Neutrophil (primary cell): ENCODE measurements at regions not wholly inside any gene's neighbourhood (a gene's known extent, or its start where the extent isn't known, plus 50 kb on each side); places are given as distances from the start of the nearest gene placed in this dataset.

ENCODE experiments used
- H3K27ac ChIP-seq: fragments of 200-600 bp; sonication (generic); 2 replicates; pipeline ENCODE4 v1.5.1; 2016; ENCODE audit warnings: mild to moderate bottlenecking, moderate library complexity
- H3K27me3 ChIP-seq: fragments of 200-600 bp; sonication (generic); 2 replicates; pipeline ENCODE4 v1.6.0; 2016; ENCODE audit warnings: mild to moderate bottlenecking
- H3K36me3 ChIP-seq: fragments of 200-600 bp; sonication (generic); 2 replicates; pipeline ENCODE4 v1.5.1; 2017
- H3K4me1 ChIP-seq, 2 experiments: fragments of 200-600 bp in 1 of 2; sonication (generic) in 1 of 2; 1 replicate in 1 of 2; 2 replicates in 1 of 2; pipeline versions ENCODE4 v1.5.1 to v1.6.1; 2013 to 2016; ENCODE audit warnings: low read depth in 1 of 2, low read length in 1 of 2, mild to moderate bottlenecking in 1 of 2, moderate library complexity in 1 of 2; ENCODE audit not compliant: control insufficient read depth in 1 of 2, insufficient read depth in 1 of 2
- H3K4me3 ChIP-seq, 2 experiments: fragments of 200-600 bp in 1 of 2; sonication (generic) in 1 of 2; 1 replicate in 1 of 2; 2 replicates in 1 of 2; pipeline ENCODE4 v1.5.1; 2013 to 2016; ENCODE audit warnings: low read depth in 1 of 2, low read length in 1 of 2, mild to moderate bottlenecking in 1 of 2, moderate library complexity in 1 of 2
- H3K9me3 ChIP-seq: fragments of 200-600 bp; sonication (generic); 2 replicates; pipeline ENCODE4 v1.5.1; 2016
- TF ChIP-seq, protein P1 (sequence below): fragments of 200-600 bp; sonication (generic); IDR thresholded peaks from 2 replicates; pipeline ENCODE4 v1.5.1; 2016; ENCODE audit warnings: antibody characterized with exemption

DNA sequence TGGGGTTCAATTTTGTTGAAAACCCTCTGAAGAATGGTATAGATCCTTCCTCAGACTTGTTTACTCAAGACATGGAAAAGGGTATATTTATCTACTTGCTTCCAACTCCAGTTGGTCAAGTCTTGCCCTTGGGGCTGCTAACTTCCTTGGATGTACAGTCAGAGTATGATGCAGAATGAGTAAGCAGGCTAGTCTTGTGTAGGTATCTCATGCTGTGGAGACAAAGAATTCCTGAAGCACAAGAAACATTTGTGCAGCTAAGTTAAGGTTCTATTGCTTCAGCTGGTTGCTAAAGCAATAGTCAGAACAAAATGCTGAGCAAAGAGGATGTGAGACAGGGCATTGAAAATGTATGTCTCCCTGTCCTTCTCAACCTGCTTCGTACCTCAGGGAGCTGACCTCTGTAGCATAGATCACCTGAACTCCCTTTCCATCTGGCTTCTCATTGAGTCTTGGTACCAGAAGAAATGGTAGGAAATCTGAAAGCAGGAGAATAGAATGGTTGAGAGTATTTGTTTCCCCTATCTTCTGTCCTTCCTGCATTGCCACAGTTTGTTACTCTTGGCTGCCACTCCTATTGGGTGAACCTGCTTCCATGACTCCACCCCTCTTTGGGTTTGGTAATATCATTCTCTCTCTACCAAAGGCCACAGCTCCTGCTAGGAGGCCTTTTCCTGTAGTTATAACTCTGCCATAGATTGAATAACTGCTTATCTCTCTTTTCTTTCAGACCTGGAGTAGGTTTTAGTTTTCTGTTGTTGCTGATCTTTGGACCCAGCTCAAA, 346.0 kb downstream of the PHF14 start:
- Histone ChIP-seq H3K27ac (no peak overlapping the region), H3K4me1 (no peaks in the 10 kb centered on the region), H3K4me3 (no peak overlapping the region), H3K27me3 (no peaks in the 10 kb centered on the region), H3K9me3 (no peaks in the 10 kb centered on the region), H3K36me3 (no peaks in the 10 kb centered on the region)
- TF ChIP-seq, protein P1, sequence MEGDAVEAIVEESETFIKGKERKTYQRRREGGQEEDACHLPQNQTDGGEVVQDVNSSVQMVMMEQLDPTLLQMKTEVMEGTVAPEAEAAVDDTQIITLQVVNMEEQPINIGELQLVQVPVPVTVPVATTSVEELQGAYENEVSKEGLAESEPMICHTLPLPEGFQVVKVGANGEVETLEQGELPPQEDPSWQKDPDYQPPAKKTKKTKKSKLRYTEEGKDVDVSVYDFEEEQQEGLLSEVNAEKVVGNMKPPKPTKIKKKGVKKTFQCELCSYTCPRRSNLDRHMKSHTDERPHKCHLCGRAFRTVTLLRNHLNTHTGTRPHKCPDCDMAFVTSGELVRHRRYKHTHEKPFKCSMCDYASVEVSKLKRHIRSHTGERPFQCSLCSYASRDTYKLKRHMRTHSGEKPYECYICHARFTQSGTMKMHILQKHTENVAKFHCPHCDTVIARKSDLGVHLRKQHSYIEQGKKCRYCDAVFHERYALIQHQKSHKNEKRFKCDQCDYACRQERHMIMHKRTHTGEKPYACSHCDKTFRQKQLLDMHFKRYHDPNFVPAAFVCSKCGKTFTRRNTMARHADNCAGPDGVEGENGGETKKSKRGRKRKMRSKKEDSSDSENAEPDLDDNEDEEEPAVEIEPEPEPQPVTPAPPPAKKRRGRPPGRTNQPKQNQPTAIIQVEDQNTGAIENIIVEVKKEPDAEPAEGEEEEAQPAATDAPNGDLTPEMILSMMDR, result no peak
